H9 (cell line): ENCODE measurements at regions not wholly inside any gene's neighbourhood (a gene's known extent, or its start where the extent isn't known, plus 50 kb on each side); places are given as distances from the start of the nearest gene placed in this dataset.

Experiments
- DNase-seq: peaks from one replicate; pipeline ENCODE4 v3.0.0-alpha.2; 2017
- H2AFZ ChIP-seq: one replicate; pipeline ENCODE4 v1.6.1; 2013; ENCODE audit warnings: mild to moderate bottlenecking, low read length, control low read depth, moderate library complexity
- H2AK5ac ChIP-seq: 2 replicates; pipeline ENCODE4 v1.6.1; 2013; ENCODE audit warnings: low read length, control low read depth, mixed read lengths; ENCODE audit not compliant: insufficient read length
- H2BK120ac ChIP-seq: one replicate; pipeline ENCODE4 v1.6.1; 2013; ENCODE audit warnings: low read depth, mild to moderate bottlenecking, low read length, control low read depth, inconsistent platforms; ENCODE audit not compliant: poor library complexity, severe bottlenecking
- H2BK12ac ChIP-seq: 2 replicates; pipeline ENCODE4 v1.6.1; 2013; ENCODE audit warnings: low read length, control low read depth, mixed read lengths, low read depth; ENCODE audit not compliant: insufficient read length
- H2BK15ac ChIP-seq: 2 replicates; pipeline ENCODE4 v1.6.1; 2013; ENCODE audit warnings: low read depth, low read length, control low read depth
- H2BK20ac ChIP-seq: one replicate; pipeline ENCODE4 v1.6.1; 2013; ENCODE audit warnings: low read depth, mild to moderate bottlenecking, low read length, control low read depth, inconsistent platforms; ENCODE audit not compliant: poor library complexity, severe bottlenecking
- H2BK5ac ChIP-seq: 2 replicates; pipeline ENCODE4 v1.6.1; 2013; ENCODE audit warnings: low read length, control low read depth, mixed read lengths; ENCODE audit not compliant: insufficient read length
- H3K14ac ChIP-seq: 2 replicates; pipeline ENCODE4 v1.6.1; 2013; ENCODE audit warnings: low read length, control low read depth; ENCODE audit not compliant: insufficient read depth
- H3K18ac ChIP-seq: 2 replicates; pipeline ENCODE4 v1.6.1; 2013; ENCODE audit warnings: low read depth, mild to moderate bottlenecking, mixed read lengths, low read length, control low read depth; ENCODE audit not compliant: insufficient read length
- H3K23ac ChIP-seq: 2 replicates; pipeline ENCODE4 v1.6.1; 2013; ENCODE audit warnings: low read length, control low read depth, mixed read lengths, low read depth; ENCODE audit not compliant: insufficient read length
- H3K23me2 ChIP-seq: 2 replicates; pipeline ENCODE4 v1.6.1; 2013; ENCODE audit warnings: low read depth, mild to moderate bottlenecking, mixed read lengths, low read length, control low read depth; ENCODE audit not compliant: insufficient read length, poor library complexity, severe bottlenecking
- H3K27ac ChIP-seq: 2 replicates; pipeline ENCODE4 v1.5.1; 2013; ENCODE audit warnings: low read length, control low read depth, mixed read lengths, low read depth; ENCODE audit not compliant: insufficient read length
- H3K27me3 ChIP-seq: 2 replicates; pipeline ENCODE4 v1.6.1; 2013; ENCODE audit warnings: low read length, control low read depth, inconsistent platforms; ENCODE audit not compliant: insufficient read depth
- H3K4ac ChIP-seq: 2 replicates; pipeline ENCODE4 v1.6.1; 2013; ENCODE audit warnings: low read depth, mild to moderate bottlenecking, control low read depth, inconsistent platforms, low read length, moderate library complexity
- H3K4me1 ChIP-seq: 2 replicates; pipeline ENCODE4 v1.6.1; 2013; ENCODE audit warnings: low read length, control low read depth, inconsistent platforms; ENCODE audit not compliant: insufficient read depth
- H3K4me2 ChIP-seq: 2 replicates; pipeline ENCODE4 v1.6.1; 2013; ENCODE audit warnings: low read length, control low read depth, mixed read lengths; ENCODE audit not compliant: insufficient read length, insufficient read depth
- H3K56ac ChIP-seq: 2 replicates; pipeline ENCODE4 v1.6.1; 2013; ENCODE audit warnings: low read depth, mild to moderate bottlenecking, mixed read lengths, low read length, control low read depth; ENCODE audit not compliant: insufficient read length
- H3K79me1 ChIP-seq: 2 replicates; pipeline ENCODE4 v1.6.1; 2013; ENCODE audit warnings: low read depth, mild to moderate bottlenecking, moderate library complexity, low read length, control low read depth, inconsistent platforms; ENCODE audit not compliant: insufficient read depth, poor library complexity, severe bottlenecking
- H3K79me2 ChIP-seq: 2 replicates; pipeline ENCODE4 v1.6.1; 2013; ENCODE audit warnings: low read length, control low read depth, inconsistent platforms; ENCODE audit not compliant: insufficient read depth
- H3K9ac ChIP-seq: 2 replicates; pipeline ENCODE4 v1.6.1; 2013; ENCODE audit warnings: low read length, control low read depth, mixed read lengths; ENCODE audit not compliant: insufficient read length; ENCODE audit errors: extremely low read depth
- H3K9me3 ChIP-seq: one replicate; pipeline ENCODE4 v1.6.1; 2013; ENCODE audit warnings: low read depth, low read length, inconsistent platforms; ENCODE audit not compliant: control insufficient read depth
- H3T11ph ChIP-seq: one replicate; pipeline ENCODE4 v1.6.1; 2013; ENCODE audit warnings: mild to moderate bottlenecking, low read length, control low read depth, inconsistent platforms
- H4K20me1 ChIP-seq: one replicate; pipeline ENCODE4 v1.6.1; 2013; ENCODE audit not compliant: control insufficient read depth, insufficient read length, insufficient read depth
- H4K5ac ChIP-seq: 2 replicates; pipeline ENCODE4 v1.6.1; 2013; ENCODE audit warnings: low read depth, mild to moderate bottlenecking, mixed read lengths, low read length, control low read depth; ENCODE audit not compliant: insufficient read length
- H4K8ac ChIP-seq: replicated peaks from 2 replicates; pipeline ENCODE4 v1.6.1; 2013; ENCODE audit warnings: low read length, control low read depth, mixed read lengths, low read depth; ENCODE audit not compliant: insufficient read length
- H4K91ac ChIP-seq: 2 replicates; pipeline ENCODE4 v1.6.1; 2013; ENCODE audit warnings: low read depth, mild to moderate bottlenecking, moderate library complexity, mixed read lengths, low read length, control low read depth; ENCODE audit not compliant: insufficient read length
- H3K27ac Mint-ChIP-seq, 3 experiments: 2 replicates in 2 of 3; 3 replicates in 1 of 3; pipeline ENCODE4 v1.8.0; 2020 to 2021; ENCODE audit warnings: mixed read lengths in 3 of 3, mild to moderate bottlenecking in 1 of 3, moderate library complexity in 1 of 3
- H3K27me3 Mint-ChIP-seq: 2 replicates; pipeline ENCODE4 v1.8.0; 2021; ENCODE audit warnings: low read depth, mild to moderate bottlenecking, moderate library complexity, mixed read lengths
- H3K36me3 Mint-ChIP-seq, 3 experiments: 2 replicates in 2 of 3; 3 replicates in 1 of 3; pipeline ENCODE4 v1.8.0; 2020 to 2021; ENCODE audit warnings: low read depth in 3 of 3, mixed read lengths in 3 of 3; ENCODE audit not compliant: insufficient read depth in 1 of 3
- H3K4me1 Mint-ChIP-seq, 2 experiments: 2 replicates each; pipeline ENCODE4 v1.8.0; 2020; ENCODE audit warnings: mixed read lengths in 2 of 2
- H3K4me3 Mint-ChIP-seq, 2 experiments: 2 replicates in 1 of 2; 3 replicates in 1 of 2; pipeline ENCODE4 v1.8.0; 2020 to 2021; ENCODE audit warnings: mild to moderate bottlenecking in 2 of 2, mixed read lengths in 2 of 2, moderate library complexity in 1 of 2
- H3K9me3 Mint-ChIP-seq, 2 experiments: 2 replicates in 1 of 2; 3 replicates in 1 of 2; pipeline ENCODE4 v1.8.0; 2020; ENCODE audit warnings: mild to moderate bottlenecking in 2 of 2, mixed read lengths in 2 of 2, moderate library complexity in 1 of 2
- CTCF ChIP-seq: fragments of 200-600 bp; sonication (generic); conservative IDR thresholded peaks from 3 replicates; pipeline ENCODE4 v1.8.0; 2021; ENCODE audit warnings: antibody characterized with exemption, mild to moderate bottlenecking
- WGBS: extraction: QIAGEN DNeasy Blood & Tissue Kit; methylation state at CpG from one replicate; pipeline ENCODE4 v1.1.7; 2013; ENCODE audit warnings: missing lambda C conversion rate, low lambda C conversion rate, mixed read lengths; ENCODE audit not compliant: insufficient read length; ENCODE audit errors: extremely low coverage; 5-methylcytosine and 5-hydroxymethylcytosine counted together

- Histone ChIP-seq H3K4me2 (no peak overlapping the region), H2BK20ac (no peak overlapping the region), H4K91ac (no peak overlapping the region), H2BK120ac (no peak overlapping the region), H4K5ac (no peak overlapping the region), H2BK12ac (no peak overlapping the region), H3K79me1 (no peaks in the 10 kb centered on the region), H3K18ac (no peak overlapping the region), H3K79me2 (no peaks in the 10 kb centered on the region), H3K9ac (no peak overlapping the region), H3K14ac (no peak overlapping the region), H3K56ac (no peak overlapping the region), H4K20me1 (no peaks in the 10 kb centered on the region), H3K4ac (no peak overlapping the region), H3K27ac (no peak overlapping the region), H3K23ac (no peak overlapping the region), H3K23me2 (no peaks in the 10 kb centered on the region), H2BK5ac (no peak overlapping the region), H3K4me1 (no peaks in the 10 kb centered on the region), H3T11ph (no peak overlapping the region), H3K27me3 (no peaks in the 10 kb centered on the region), H2BK15ac (no peak overlapping the region), H2AFZ (no peak overlapping the region), H3K9me3 (no peaks in the 10 kb centered on the region), H2AK5ac (no peak overlapping the region), H4K8ac (no peak overlapping the region)
- no peaks in the 10 kb centered on the region for H3K27me3 Mint-ChIP-seq
- no peak for DNase-seq
- H3K9me3 Mint-ChIP-seq, result peaks cover 3 to 9% of the 10 kb centered on the region in 2 experiments; a peak in 2 of 5 replicates
- no peak for TF ChIP-seq CTCF
- H3K27ac Mint-ChIP-seq, result no peak overlapping the region
- WGBS, result no CpG with 5 or more reads among the region's 2 CpGs
- no peak overlapping the region for H3K4me3 Mint-ChIP-seq
- peaks cover 6 to 7% of the 10 kb centered on the region in 2 experiments; a peak in 3 of 4 replicates for H3K4me1 Mint-ChIP-seq
- peaks cover 2 to 11% (median 6%) of the 10 kb centered on the region in 3 experiments; a peak in 5 of 7 replicates for H3K36me3 Mint-ChIP-seq
These were observed 702.6 kb upstream of the ROBO1 start for GRCh38 chr3:80470433-80470832.
